ENCODE measurements at regions not wholly inside any gene's neighbourhood (a gene's known extent, or its start where the extent isn't known, plus 50 kb on each side); places are given as distances from the start of the nearest gene placed in this dataset.
"Not testable (repeated sequence)": the region's sequence is repeated elsewhere in the genome, so short reads cannot be mapped to it uniquely, and the experiment has no call there.

DNA sequence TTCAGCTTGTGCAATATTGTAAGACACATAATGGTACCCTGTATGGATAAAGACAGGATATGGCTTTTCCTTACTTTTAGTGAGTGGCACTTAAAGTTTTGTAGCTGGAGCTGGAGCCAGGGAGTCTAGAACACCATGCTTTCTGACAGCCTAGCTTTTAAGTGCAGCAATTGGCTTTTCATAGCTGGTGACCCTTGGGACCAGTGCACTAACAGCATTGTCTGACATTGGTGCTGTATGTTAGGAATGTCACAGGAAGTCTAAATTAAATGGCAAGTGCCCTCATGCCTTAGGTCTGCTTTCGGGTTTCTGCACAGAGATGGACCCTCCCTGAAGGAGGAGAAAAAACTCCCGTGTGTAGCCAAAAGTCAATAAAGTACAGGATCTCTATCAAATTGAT lies 628.2 kb downstream of the NR2F2 start:
- no peak for DNase-seq

GRCh38 chr15:96959501-96959900 lies 629.0 kb downstream of the NR2F2 start:
- no peak for DNase-seq

GRCh38 chr15:96960711-96961480 lies 630.4 kb downstream of the NR2F2 start:
- DNase-seq = no peak

- no peak for DNase-seq
These were observed 636.1 kb downstream of the NR2F2 start for GRCh38 chr15:96966554-96966953.

- no peak for DNase-seq
These were observed 639.5 kb downstream of the NR2F2 start for GRCh38 chr15:96969732-96970710.

- DNase-seq = no peak
These were observed 641.7 kb downstream of the NR2F2 start for GRCh38 chr15:96972201-96972600.

GRCh38 chr15:96974761-96975160 lies 644.3 kb downstream of the NR2F2 start:
- DNase-seq = no peak

GRCh38 chr15:96977886-96978285 lies 647.4 kb downstream of the NR2F2 start:
- DNase-seq = no peak

DNA sequence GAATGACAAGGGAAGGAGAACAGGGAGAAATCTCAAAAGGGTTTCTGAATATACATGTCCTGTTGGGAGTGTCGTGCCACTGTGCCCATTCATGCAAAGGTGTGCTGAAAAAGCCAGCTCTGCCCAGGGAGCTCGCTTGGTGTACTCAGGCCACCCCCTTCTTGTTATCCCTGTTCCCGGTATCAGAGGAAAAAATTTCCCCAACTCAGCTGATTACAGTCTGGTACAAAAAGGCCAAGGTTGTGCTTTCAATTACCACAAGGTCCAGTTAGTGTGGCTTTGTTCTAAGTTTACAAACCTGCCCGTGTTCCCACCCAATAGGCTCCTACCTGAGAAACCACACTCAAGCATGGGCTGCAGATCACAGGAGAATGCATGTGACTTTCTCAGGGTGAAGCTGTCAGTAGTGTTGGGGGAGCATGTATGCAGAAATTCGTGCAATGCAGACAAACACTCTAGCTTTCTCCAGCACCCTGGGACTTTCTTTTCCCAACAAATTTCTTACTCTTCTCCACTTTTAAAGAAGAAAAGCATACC lies 648.5 kb downstream of the NR2F2 start:
- no peak for DNase-seq

DNA sequence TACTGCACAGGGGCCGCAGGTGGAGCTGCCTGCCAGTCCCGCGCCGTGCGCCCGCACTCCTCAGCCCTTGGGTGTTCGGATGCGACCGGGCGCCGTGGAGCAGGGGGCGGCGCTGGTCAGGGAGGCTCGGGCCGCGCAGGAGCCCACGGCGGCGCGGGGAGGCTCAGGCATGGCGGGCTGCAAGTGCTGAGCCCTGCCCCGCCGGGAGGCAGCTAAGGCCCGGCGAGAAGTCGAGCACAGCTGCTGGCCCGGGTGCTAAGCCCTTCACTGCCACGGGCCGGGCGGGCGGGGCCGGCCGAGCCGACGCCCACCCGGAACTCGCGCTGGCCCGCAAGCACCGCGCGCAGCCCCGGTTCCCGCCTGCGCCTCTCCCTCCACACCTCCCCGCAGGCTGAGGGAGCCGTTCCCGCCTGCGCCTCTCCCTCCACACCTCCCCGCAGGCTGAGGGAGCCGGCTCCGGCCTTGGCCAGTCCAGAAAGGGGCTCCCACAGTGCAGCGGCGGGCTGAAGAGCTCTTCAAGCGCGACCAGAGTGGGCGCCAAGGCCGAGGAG lies 653.7 kb downstream of the NR2F2 start:
- DNase-seq = not testable (repeated sequence)

DNA sequence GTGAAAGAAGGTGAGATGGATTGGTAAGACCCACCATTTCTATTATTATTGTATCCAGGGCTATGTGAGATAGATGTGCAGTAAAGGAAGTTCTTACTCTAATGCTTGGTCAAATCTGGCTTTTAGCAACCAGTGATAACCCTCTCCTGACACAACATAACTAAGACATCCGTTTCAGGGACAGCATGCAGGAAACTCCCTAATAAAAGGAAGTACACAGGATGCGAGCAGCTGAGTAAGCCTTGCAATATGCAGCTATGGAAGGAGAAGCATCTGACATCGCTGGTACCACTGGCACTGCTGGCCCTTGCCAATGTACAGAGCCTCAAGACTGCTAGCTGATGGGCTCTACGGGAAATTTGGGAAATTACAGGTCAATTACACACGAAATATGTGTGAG lies 662.3 kb downstream of the NR2F2 start:
- DNase-seq = no peak

DNA sequence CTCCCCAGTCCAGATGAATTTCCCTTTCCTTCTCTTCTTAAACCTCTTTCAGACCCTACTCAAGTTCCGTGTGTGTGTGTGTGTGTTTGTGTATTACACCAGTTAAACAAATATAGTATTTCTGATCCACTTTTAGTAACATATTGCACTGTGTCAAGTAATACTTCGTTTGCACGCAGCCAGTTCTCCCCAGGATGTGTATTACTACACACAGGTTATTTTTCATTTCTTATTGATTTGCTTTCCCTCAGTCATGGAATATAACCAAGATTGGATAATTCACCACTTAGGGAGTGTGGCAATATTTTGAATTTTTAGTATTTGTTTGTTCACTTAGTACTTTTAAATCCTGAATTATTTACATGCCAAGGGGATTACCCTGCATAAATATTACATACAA lies 667.0 kb downstream of the NR2F2 start:
- DNase-seq = no peak

GRCh38 chr15:97009031-97009431 lies 678.5 kb downstream of the NR2F2 start:
- no peak for DNase-seq

- DNase-seq = no peak
These were observed 682.5 kb downstream of the NR2F2 start for GRCh38 chr15:97012986-97013385.

GRCh38 chr15:97013491-97013890 lies 683.0 kb downstream of the NR2F2 start:
- no peak for DNase-seq

- DNase-seq = no peak
These were observed 683.5 kb downstream of the NR2F2 start for GRCh38 chr15:97014001-97014400.

GRCh38 chr15:97023488-97023844 lies 693.0 kb downstream of the NR2F2 start:
- no peak for DNase-seq

DNA sequence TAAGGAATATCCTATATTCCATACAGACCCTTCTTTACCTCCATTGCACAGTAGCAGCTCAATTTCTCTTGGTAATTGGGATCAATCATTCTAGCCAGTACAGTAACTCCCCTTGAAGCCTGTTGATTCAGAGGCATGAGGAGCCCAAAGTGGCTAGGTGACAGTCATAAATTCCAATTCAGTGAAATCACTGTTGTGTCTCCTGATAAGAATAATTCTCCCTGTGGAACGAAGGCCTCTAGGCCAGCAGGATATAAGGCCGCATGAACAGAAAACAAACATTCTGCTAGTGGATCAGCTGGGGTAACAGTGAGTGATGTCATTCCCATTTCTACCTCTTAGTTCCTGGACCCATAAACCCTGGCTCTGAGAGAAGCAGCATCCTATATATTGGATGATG lies 696.3 kb downstream of the NR2F2 start:
- DNase-seq = no peak

DNA sequence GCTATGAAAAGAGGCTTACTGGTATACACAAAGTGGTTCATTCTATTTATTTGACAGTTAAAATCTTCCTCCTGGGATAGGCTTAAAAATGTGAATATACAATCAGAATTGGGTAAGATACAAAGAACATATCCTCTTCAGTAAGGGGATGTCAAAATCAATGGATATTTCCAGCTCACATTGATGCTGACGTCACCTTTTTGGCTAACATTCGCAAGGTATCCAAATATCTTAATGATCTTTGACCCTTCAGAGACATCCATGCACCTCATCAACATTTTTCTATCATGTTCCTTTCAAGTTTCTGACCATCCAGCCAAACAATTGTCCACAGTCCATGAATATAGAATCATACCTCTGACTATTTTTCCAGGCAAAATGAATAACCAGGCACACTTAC lies 697.3 kb downstream of the NR2F2 start:
- DNase-seq = no peak

- no peak for DNase-seq
These were observed 699.8 kb downstream of the NR2F2 start for GRCh38 chr15:97030251-97030650.

DNA sequence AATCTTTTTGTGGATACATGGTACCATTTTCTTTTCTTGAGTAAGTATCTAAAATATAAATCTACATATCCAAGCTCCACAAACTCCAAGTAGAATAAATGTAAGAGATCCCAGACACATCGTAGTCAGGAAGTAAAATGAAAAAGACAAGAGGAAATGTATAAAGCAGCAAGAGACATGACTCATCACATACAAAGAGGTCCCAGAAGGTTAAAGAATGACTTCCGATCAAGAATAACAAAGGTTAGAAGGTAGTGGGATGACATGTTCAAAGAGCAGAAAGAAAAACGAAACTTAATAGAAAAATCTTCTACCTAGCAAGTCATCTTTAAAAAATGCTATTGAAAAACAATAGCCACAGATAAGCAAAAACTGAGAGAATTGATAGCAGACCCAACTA lies 705.8 kb downstream of the NR2F2 start:
- DNase-seq = no peak

DNA sequence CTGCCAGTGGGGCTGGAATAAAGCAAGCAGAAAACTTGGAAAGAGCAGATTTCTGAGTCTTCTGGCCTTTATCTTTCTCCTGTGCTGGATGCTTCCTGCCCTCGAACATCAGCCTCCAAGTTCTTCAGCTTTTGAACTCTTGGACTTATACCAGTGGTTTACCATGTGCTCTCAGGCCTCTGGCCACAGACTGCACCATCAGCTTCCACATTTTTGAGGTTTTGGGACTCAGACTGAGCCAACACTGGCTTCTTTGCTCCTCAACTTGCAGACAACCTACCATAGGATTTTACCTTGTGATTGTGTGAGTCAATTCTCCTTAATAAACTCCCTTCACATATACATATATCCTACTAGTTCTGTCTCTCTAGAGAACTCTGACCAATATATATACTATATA lies 706.6 kb downstream of the NR2F2 start:
- DNase-seq = no peak

GRCh38 chr15:97045666-97046421 lies 715.3 kb downstream of the NR2F2 start:
- DNase-seq = no peak
